Spleen (tissue), 7 donors: ENCODE measurements at regions not wholly inside any gene's neighbourhood (a gene's known extent, or its start where the extent isn't known, plus 50 kb on each side); places are given as distances from the start of the nearest gene placed in this dataset.
"Not testable (repeated sequence)": the region's sequence is repeated elsewhere in the genome, so short reads cannot be mapped to it uniquely, and the experiment has no call there.

ENCODE experiments used
- POLR2A ChIP-seq, 3 donors: fragments of 450-650 bp; IDR thresholded peaks; one replicate each; pipeline ENCODE4 v1.5.1; 2017; ENCODE audit warnings: antibody characterized with exemption in 3 of 3, mild to moderate bottlenecking in 1 of 3
- TF ChIP-seq, protein P1 (sequence below), 11 experiments: fragments of 200-600 bp in 7 of 11; fragments of 450-650 bp in 4 of 11; sonication (generic) in 4 of 11; IDR thresholded peaks in 8 of 11; conservative IDR thresholded peaks in 3 of 11; 1 replicate in 7 of 11; 2 replicates in 4 of 11; pipeline versions ENCODE4 v1.4.0 to v1.8.0; 2016 to 2021; ENCODE audit warnings: antibody characterized with exemption in 11 of 11, inconsistent platforms in 4 of 11, mild to moderate bottlenecking in 1 of 11
- donor health status: DM: no; HTN: no; CAD: no; lungs with moderate emphysema.
- donor health status: DM: no; HTN: no; CAD: no.
- donor health status: DM: no; HTN: no; CAD: no.

DNA sequence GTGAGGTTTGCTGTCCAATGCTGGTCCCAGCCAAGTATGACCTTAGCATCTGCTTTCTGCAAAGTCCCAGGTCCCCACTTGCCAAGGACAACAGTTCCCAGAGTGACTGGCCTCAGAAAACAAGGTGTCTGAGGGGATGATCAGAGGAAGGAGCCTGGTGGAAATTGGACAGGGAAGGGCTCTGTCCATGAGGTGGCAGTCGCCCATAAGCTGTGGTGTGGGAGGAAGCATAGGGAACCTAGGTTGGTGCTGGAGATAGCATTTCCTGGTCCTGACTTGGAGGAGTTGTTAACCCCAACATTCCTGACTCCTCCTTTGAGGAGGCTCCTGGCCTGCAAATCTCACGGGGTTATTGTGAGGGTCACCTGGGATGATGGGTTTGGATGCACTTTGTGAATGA lies 77.8 kb downstream of the LIMS4 start:
- TF ChIP-seq, protein P1, sequence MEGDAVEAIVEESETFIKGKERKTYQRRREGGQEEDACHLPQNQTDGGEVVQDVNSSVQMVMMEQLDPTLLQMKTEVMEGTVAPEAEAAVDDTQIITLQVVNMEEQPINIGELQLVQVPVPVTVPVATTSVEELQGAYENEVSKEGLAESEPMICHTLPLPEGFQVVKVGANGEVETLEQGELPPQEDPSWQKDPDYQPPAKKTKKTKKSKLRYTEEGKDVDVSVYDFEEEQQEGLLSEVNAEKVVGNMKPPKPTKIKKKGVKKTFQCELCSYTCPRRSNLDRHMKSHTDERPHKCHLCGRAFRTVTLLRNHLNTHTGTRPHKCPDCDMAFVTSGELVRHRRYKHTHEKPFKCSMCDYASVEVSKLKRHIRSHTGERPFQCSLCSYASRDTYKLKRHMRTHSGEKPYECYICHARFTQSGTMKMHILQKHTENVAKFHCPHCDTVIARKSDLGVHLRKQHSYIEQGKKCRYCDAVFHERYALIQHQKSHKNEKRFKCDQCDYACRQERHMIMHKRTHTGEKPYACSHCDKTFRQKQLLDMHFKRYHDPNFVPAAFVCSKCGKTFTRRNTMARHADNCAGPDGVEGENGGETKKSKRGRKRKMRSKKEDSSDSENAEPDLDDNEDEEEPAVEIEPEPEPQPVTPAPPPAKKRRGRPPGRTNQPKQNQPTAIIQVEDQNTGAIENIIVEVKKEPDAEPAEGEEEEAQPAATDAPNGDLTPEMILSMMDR (IDR thresholded peaks at IDR 0.05 in 8 of 11, conservative IDR thresholded peaks at IDR 0.05 in 3 of 11), result not testable (repeated sequence)
- TF ChIP-seq POLR2A (IDR thresholded peaks at IDR 0.05), result not testable (repeated sequence)
